A549 (cell line): ENCODE measurements at regions not wholly inside any gene's neighbourhood (a gene's known extent, or its start where the extent isn't known, plus 50 kb on each side); places are given as distances from the start of the nearest gene placed in this dataset.

Experiments used
- ATAC-seq, 2 experiments: fragments of 200-7000 bp in 1 of 2; fragments of >200 bp in 1 of 2; cut with Nextera tagmentation in 1 of 2; cut with Tn5 transposase in 1 of 2; 3 replicates each; pipeline versions ENCODE4 v1.8.0 to v1.9.1; 2018 to 2020; ENCODE audit warnings: mild to moderate bottlenecking in 1 of 2, moderate library complexity in 1 of 2
- CTCF ChIA-PET: fragments of 300-600 bp; sonication (Branson Sonifier 250); formaldehyde crosslinking; extraction: SDS; loops from one replicate; lab custom pipeline; 2021; ENCODE audit warnings: antibody characterized with exemption, inconsistent platforms; lab: Yijun Ruan, JAX
- POLR2A ChIA-PET: fragments of 350-600 bp; formaldehyde crosslinking; extraction: SDS; loops from one replicate; lab custom pipeline; 2021; ENCODE audit warnings: antibody characterized with exemption, inconsistent platforms; lab: Yijun Ruan, JAX
- DNase-seq, 2 experiments: peaks; one replicate each; pipeline versions ENCODE4 v3.0.0 to v3.0.0-alpha.2; 2011 to 2016; ENCODE audit warnings: low read depth in 1 of 2, low spot score in 1 of 2
- FAIRE-seq: peaks from 2 replicates; lab custom pipeline; 2011; peaks lifted over from hg19 to GRCh38; lab: Jason Lieb, UNC
- H3K27ac ChIP-seq, 2 experiments: fragments of >200 bp; sonication (Bioruptor Twin); formaldehyde crosslinking; 3 replicates each; pipeline ENCODE4 v1.5.1; 2016 to 2017
- H3K4me1 ChIP-seq: fragments of >200 bp; sonication (Bioruptor Twin); formaldehyde crosslinking; 3 replicates; pipeline ENCODE4 v1.6.1; 2016
- H3K4me2 ChIP-seq: fragments of >200 bp; sonication (Bioruptor Twin); formaldehyde crosslinking; 3 replicates; pipeline ENCODE4 v1.6.1; 2016
- H3K4me3 ChIP-seq: fragments of >200 bp; sonication (Bioruptor Twin); formaldehyde crosslinking; 3 replicates; pipeline ENCODE4 v1.5.1; 2016
- H3K9me3 ChIP-seq: fragments of >200 bp; sonication (Bioruptor Twin); formaldehyde crosslinking; 3 replicates; pipeline ENCODE4 v1.6.1; 2016
- EHF ChIP-seq: fragments of 250-450 bp; sonication (Bioruptor Pico); IDR thresholded peaks from 2 replicates; pipeline ENCODE4 v1.5.0; 2020; ENCODE audit warnings: mild to moderate bottlenecking
- EHMT2 ChIP-seq: fragments of 200-600 bp; sonication (generic); IDR thresholded peaks from 2 replicates; pipeline ENCODE4 v1.6.1; 2016; ENCODE audit warnings: antibody characterized with exemption, low read depth, mild to moderate bottlenecking, moderate library complexity
- GATA3 ChIP-seq: IDR thresholded peaks from 2 replicates; pipeline ENCODE4 v1.6.1; 2012; ENCODE audit warnings: borderline replicate concordance
- HOXA7 ChIP-seq: fragments of 250-450 bp; sonication (Bioruptor Pico); IDR thresholded peaks from 2 replicates; pipeline ENCODE4 v1.5.0; 2020; ENCODE audit warnings: mild to moderate bottlenecking, moderate library complexity
- KDM5A ChIP-seq: fragments of 200-600 bp; sonication (generic); IDR thresholded peaks from 2 replicates; pipeline ENCODE4 v1.6.1; 2016; ENCODE audit warnings: antibody characterized with exemption, mild to moderate bottlenecking
- MAFK ChIP-seq: fragments of 450-650 bp; IDR thresholded peaks from 2 replicates; pipeline ENCODE4 v1.6.1; 2014; ENCODE audit not compliant: partially characterized antibody
- MAZ ChIP-seq: fragments of 150-350 bp; IDR thresholded peaks from 2 replicates; pipeline ENCODE4 v1.6.1; 2014; ENCODE audit warnings: antibody characterized with exemption, low read depth, low read length, borderline replicate concordance
- NR3C1 ChIP-seq: fragments of >200 bp; sonication (Bioruptor Twin); formaldehyde crosslinking; IDR thresholded peaks from 3 replicates; pipeline ENCODE4 v1.6.1; 2017
- POLR2A ChIP-seq: IDR thresholded peaks from 2 replicates; pipeline ENCODE4 v1.6.1; 2012; ENCODE audit warnings: mild to moderate bottlenecking, low read length
- POLR2AphosphoS2 ChIP-seq: conservative IDR thresholded peaks from 2 replicates; pipeline ENCODE4 v1.6.1; 2012; ENCODE audit warnings: low read length, improper control_type of control experiment, inconsistent platforms
- SMC3 ChIP-seq: fragments of >200 bp; sonication (Bioruptor Twin); formaldehyde crosslinking; IDR thresholded peaks from 3 replicates; pipeline ENCODE4 v1.6.1; 2018; ENCODE audit warnings: inconsistent platforms
- TFCP2L1 ChIP-seq: fragments of 250-450 bp; sonication (Bioruptor Pico); IDR thresholded peaks from 2 replicates; pipeline ENCODE4 v1.5.0; 2021; ENCODE audit warnings: mild to moderate bottlenecking
- WGBS: methylation state at CpG from one replicate; pipeline ENCODE4 v1.1.6; 2017; ENCODE audit errors: missing lambda C conversion rate; 5-methylcytosine and 5-hydroxymethylcytosine counted together
- TF ChIP-seq, protein P1 (sequence below): IDR thresholded peaks from 2 replicates; pipeline ENCODE4 v1.6.1; 2012; ENCODE audit warnings: low read depth, borderline replicate concordance
- TF ChIP-seq, protein P2 (sequence below): IDR thresholded peaks from 2 replicates; pipeline ENCODE4 v1.6.1; 2012
- TF ChIP-seq, protein P3 (sequence below): IDR thresholded peaks from 2 replicates; pipeline ENCODE4 v1.6.1; 2012
- TF ChIP-seq, protein P4 (sequence below): fragments of 150-350 bp; IDR thresholded peaks from 2 replicates; pipeline ENCODE4 v1.6.1; 2014; ENCODE audit warnings: low read depth, mild to moderate bottlenecking, low read length
- TF ChIP-seq, protein P5 (sequence below): fragments of >200 bp; sonication (Bioruptor Twin); formaldehyde crosslinking; IDR thresholded peaks from 3 replicates; pipeline ENCODE4 v1.5.1; 2016

DNA sequence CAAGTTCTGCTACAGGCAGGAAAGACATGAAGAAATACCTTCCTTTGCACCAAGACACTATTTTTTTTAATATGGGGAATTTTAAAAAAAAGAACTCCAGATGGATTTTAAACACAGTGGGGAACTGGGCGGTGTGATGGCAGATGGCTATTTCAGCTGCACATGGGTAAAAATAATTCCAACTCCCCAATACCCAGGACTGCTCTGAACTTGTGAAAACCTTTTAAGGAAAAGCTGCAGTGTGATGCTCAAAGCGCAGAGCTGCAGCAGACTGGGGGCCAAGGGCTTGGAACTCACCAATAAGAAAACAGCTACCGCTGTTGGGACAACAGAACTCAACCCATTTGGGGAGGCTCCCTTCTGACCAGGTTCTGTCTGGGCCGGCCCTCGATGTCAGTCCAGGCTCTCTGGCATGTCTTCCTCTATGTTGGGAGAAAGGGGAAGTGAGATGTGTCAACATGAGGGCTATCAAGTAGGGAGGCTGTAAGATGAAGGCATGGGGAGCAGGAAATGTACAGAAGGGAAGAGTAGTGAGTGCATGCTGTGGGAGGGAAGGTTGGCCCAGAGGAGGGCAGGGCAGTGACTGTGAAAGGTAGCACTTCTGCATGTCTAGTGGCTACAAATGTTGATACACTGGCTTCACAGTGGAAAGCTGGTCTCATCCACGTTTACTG, 64.0 kb upstream of the SLC14A2 start:
- FAIRE-seq: no peak
- no peak for DNase-seq
- H3K4me2 ChIP-seq: no peak overlapping the region
- ChIA-PET POLR2A (no interaction called here), CTCF (interaction anchor here (1.2 kb wide), 1 partner anchor 92 kb away, joined by 3 read pairs; no protein-coding TSS in a partner anchor)
- WGBS: 32% methylated on average over 6 of the region's 6 CpGs
- H3K27ac ChIP-seq: no peak overlapping the region
- H3K9me3 ChIP-seq: no peaks in the 10 kb centered on the region
- H3K4me1 ChIP-seq: no peaks in the 10 kb centered on the region
- no peak overlapping the region for H3K4me3 ChIP-seq
- ATAC-seq: no peak
- TF ChIP-seq, protein P1, sequence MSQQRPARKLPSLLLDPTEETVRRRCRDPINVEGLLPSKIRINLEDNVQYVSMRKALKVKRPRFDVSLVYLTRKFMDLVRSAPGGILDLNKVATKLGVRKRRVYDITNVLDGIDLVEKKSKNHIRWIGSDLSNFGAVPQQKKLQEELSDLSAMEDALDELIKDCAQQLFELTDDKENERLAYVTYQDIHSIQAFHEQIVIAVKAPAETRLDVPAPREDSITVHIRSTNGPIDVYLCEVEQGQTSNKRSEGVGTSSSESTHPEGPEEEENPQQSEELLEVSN: no peak
- TF ChIP-seq, protein P2, sequence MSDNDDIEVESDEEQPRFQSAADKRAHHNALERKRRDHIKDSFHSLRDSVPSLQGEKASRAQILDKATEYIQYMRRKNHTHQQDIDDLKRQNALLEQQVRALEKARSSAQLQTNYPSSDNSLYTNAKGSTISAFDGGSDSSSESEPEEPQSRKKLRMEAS: no peak
- no peak for TF ChIP-seq SMC3
- TF ChIP-seq TFCP2L1: no peak
- TF ChIP-seq KDM5A: no peak
- TF ChIP-seq, protein P3, sequence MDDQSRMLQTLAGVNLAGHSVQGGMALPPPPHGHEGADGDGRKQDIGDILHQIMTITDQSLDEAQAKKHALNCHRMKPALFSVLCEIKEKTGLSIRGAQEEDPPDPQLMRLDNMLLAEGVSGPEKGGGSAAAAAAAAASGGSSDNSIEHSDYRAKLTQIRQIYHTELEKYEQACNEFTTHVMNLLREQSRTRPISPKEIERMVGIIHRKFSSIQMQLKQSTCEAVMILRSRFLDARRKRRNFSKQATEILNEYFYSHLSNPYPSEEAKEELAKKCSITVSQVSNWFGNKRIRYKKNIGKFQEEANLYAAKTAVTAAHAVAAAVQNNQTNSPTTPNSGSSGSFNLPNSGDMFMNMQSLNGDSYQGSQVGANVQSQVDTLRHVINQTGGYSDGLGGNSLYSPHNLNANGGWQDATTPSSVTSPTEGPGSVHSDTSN: no peak
- no peak for TF ChIP-seq EHMT2

DNA sequence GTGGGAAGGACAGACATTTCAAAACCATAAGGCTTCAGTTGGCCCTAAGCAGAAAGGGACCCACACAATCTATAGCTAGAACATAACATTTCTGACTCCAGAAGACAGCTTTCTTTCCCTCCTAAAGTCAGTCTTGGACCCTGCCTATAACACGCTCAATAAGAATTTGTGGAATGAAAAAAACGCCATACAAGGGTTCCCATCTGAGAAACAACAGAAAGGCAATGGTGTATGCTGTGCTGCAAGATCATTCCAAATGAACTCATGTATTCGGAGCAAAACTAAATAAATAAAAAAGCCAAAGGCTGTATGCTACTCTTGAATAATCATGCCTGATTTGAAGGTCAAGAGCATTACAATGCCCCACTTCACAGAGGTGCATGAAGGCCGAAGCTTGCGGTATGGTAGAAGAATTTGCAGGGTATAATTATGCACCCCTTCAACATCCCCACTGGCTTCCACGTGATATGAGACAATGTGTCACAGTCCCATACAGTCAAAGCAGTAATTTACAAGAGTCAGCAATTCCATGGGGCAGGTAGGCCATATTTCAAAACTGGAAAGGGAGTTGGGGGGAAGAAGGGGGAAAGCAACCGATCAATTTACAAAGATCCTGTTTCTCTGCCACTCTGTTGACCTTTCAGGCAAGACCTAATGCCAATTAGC, 61.4 kb upstream of the SLC14A2 start:
- no peak for FAIRE-seq
- Histone ChIP-seq H3K4me2 (no peak overlapping the region), H3K4me1 (no peaks in the 10 kb centered on the region), H3K4me3 (no peak overlapping the region)
- CTCF ChIA-PET: no interaction called here
- 21% methylated on average over 5 of the region's 7 CpGs for WGBS
- no peak for DNase-seq
- ATAC-seq: no peak
- peak; percentile 8 for TF ChIP-seq MAFK
- no peak for TF ChIP-seq TFCP2L1
- no peak for TF ChIP-seq POLR2AphosphoS2
- TF ChIP-seq, protein P4, sequence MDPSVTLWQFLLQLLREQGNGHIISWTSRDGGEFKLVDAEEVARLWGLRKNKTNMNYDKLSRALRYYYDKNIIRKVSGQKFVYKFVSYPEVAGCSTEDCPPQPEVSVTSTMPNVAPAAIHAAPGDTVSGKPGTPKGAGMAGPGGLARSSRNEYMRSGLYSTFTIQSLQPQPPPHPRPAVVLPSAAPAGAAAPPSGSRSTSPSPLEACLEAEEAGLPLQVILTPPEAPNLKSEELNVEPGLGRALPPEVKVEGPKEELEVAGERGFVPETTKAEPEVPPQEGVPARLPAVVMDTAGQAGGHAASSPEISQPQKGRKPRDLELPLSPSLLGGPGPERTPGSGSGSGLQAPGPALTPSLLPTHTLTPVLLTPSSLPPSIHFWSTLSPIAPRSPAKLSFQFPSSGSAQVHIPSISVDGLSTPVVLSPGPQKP: no peak
- TF ChIP-seq, all 56 proteins: peak for 1
- Histone ChIP-seq H3K27ac (no peak overlapping the region), H3K9me3 (no peaks in the 10 kb centered on the region)
- POLR2A ChIA-PET: no interaction called here

DNA sequence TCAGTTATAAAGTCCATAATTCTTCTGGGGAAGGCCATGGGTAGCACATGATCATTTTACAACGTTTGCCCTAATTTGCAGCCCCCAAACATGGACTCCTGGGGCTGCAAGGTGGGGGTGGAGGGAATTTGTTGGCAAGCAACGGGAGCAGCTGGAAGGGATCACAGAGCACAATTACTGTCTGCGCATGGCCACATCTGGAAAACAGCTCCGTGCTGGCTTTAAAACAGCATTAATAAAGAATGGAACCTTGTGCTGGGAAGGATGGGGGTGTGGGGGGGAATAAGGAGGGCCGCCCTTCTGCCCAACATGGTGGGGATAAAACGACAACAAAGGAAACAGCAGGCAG, 60.9 kb upstream of the SLC14A2 start:
- no peak for DNase-seq
- ChIA-PET CTCF (no interaction called here), POLR2A (no interaction called here)
- TF ChIP-seq NR3C1: no peak
- no peak for TF ChIP-seq HOXA7 (CRISPR knock-in tag)
- no peak for TF ChIP-seq POLR2A
- no peak for TF ChIP-seq GATA3
- no peak for TF ChIP-seq MAZ
- no peak for TF ChIP-seq EHF (CRISPR knock-in tag)
- TF ChIP-seq, protein P5, sequence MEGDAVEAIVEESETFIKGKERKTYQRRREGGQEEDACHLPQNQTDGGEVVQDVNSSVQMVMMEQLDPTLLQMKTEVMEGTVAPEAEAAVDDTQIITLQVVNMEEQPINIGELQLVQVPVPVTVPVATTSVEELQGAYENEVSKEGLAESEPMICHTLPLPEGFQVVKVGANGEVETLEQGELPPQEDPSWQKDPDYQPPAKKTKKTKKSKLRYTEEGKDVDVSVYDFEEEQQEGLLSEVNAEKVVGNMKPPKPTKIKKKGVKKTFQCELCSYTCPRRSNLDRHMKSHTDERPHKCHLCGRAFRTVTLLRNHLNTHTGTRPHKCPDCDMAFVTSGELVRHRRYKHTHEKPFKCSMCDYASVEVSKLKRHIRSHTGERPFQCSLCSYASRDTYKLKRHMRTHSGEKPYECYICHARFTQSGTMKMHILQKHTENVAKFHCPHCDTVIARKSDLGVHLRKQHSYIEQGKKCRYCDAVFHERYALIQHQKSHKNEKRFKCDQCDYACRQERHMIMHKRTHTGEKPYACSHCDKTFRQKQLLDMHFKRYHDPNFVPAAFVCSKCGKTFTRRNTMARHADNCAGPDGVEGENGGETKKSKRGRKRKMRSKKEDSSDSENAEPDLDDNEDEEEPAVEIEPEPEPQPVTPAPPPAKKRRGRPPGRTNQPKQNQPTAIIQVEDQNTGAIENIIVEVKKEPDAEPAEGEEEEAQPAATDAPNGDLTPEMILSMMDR: no peak
- Histone ChIP-seq H3K4me2 (no peak overlapping the region), H3K4me1 (no peaks in the 10 kb centered on the region), H3K27ac (no peak overlapping the region), H3K9me3 (no peaks in the 10 kb centered on the region), H3K4me3 (no peak overlapping the region)
- no peak for ATAC-seq
- WGBS: 22% methylated on average over 6 of the region's 6 CpGs
- FAIRE-seq: no peak
